Ishikawa (cell line): ENCODE measurements at regions not wholly inside any gene's neighbourhood (a gene's known extent, or its start where the extent isn't known, plus 50 kb on each side); places are given as distances from the start of the nearest gene placed in this dataset.
"Not testable (repeated sequence)": the region's sequence is repeated elsewhere in the genome, so short reads cannot be mapped to it uniquely, and the experiment has no call there.

Experiments
- CREB1 ChIP-seq: IDR thresholded peaks from 2 replicates; pipeline ENCODE4 v1.6.1; 2012; ENCODE audit warnings: low read depth
- EGR1 ChIP-seq: IDR thresholded peaks from 2 replicates; pipeline ENCODE4 v1.6.1; 2012
- EP300 ChIP-seq: IDR thresholded peaks from 2 replicates; pipeline ENCODE4 v1.6.1; 2012; ENCODE audit warnings: borderline replicate concordance
- MAX ChIP-seq: IDR thresholded peaks from 2 replicates; pipeline ENCODE4 v1.6.1; 2012
- TAF1 ChIP-seq: IDR thresholded peaks from 2 replicates; pipeline ENCODE4 v1.6.1; 2012; ENCODE audit warnings: low read depth, mild to moderate bottlenecking
- USF1 ChIP-seq: IDR thresholded peaks from 2 replicates; pipeline ENCODE4 v1.6.1; 2012
- YY1 ChIP-seq: IDR thresholded peaks from 2 replicates; pipeline ENCODE4 v1.6.1; 2012; ENCODE audit warnings: low read depth

GRCh38 chr3:31327826-31328357 lies 204.8 kb upstream of the STT3B start:
- not testable (repeated sequence) for TF ChIP-seq MAX, EP300, EGR1, TAF1, USF1, CREB1, YY1
